Urinary bladder (tissue), 3 donors: ENCODE measurements at regions not wholly inside any gene's neighbourhood (a gene's known extent, or its start where the extent isn't known, plus 50 kb on each side); places are given as distances from the start of the nearest gene placed in this dataset.

Source experiments
- DNase-seq: peaks from one replicate; pipeline ENCODE4 v3.0.0-alpha.2; 2015; ENCODE audit errors: extremely low spot score
- H3K27ac ChIP-seq: one replicate; pipeline ENCODE4 v1.5.1; 2013; ENCODE audit warnings: low read depth, mild to moderate bottlenecking, moderate library complexity
- H3K36me3 ChIP-seq: one replicate; pipeline ENCODE4 v1.6.1; 2013; ENCODE audit warnings: mild to moderate bottlenecking, moderate library complexity; ENCODE audit not compliant: insufficient read depth
- H3K4me1 ChIP-seq: one replicate; pipeline ENCODE4 v1.6.1; 2013; ENCODE audit warnings: mild to moderate bottlenecking, moderate library complexity; ENCODE audit not compliant: insufficient read depth
- H3K4me3 ChIP-seq: one replicate; pipeline ENCODE4 v1.5.1; 2013; ENCODE audit warnings: low read depth, low read length
- WGBS: extraction: QIAGEN DNeasy Blood & Tissue Kit; methylation state at CpG from one replicate; pipeline ENCODE4 v1.1.7; 2013; 5-methylcytosine and 5-hydroxymethylcytosine counted together
- donor health status: healthy with polysubstance abuse.
- donor health status: healthy.

GRCh38 chr6:85996034-85996375, 353.3 kb upstream of the SYNCRIP start:
- Histone ChIP-seq H3K36me3 (no peaks in the 10 kb centered on the region), H3K4me3 (no peak overlapping the region), H3K27ac (no peak overlapping the region), H3K4me1 (no peaks in the 10 kb centered on the region)
- 98% methylated on average over 1 of the region's 1 CpG for WGBS
- no peak for DNase-seq

- no peaks in the 10 kb centered on the region for H3K4me1 ChIP-seq
- no peak overlapping the region for H3K27ac ChIP-seq
- no peaks in the 10 kb centered on the region for H3K36me3 ChIP-seq
- H3K4me3 ChIP-seq: no peak overlapping the region
- WGBS: 84% methylated on average over 2 of the region's 2 CpGs
- no peak for DNase-seq
Observed at GRCh38 chr6:85995339-85996033, 352.8 kb upstream of the SYNCRIP start.

- no peak for DNase-seq
- no peak overlapping the region for H3K4me3 ChIP-seq
- WGBS: 96% methylated on average over 2 of the region's 2 CpGs
- no peaks in the 10 kb centered on the region for H3K36me3 ChIP-seq
- H3K27ac ChIP-seq: no peak overlapping the region
- no peaks in the 10 kb centered on the region for H3K4me1 ChIP-seq
Observed at GRCh38 chr6:85986681-85987080, 344.0 kb upstream of the SYNCRIP start.

GRCh38 chr6:85983032-85983659, 340.5 kb upstream of the SYNCRIP start:
- no peak overlapping the region for H3K4me3 ChIP-seq
- WGBS: 74% methylated on average over 2 of the region's 2 CpGs
- H3K4me1 ChIP-seq: no peaks in the 10 kb centered on the region

GRCh38 chr6:85977661-85978060, 335.0 kb upstream of the SYNCRIP start:
- Histone ChIP-seq H3K4me3 (no peak overlapping the region), H3K4me1 (no peaks in the 10 kb centered on the region), H3K36me3 (no peaks in the 10 kb centered on the region), H3K27ac (no peak overlapping the region)
- DNase-seq: no peak

More at GRCh38 chr6:85983032-85983659, 340.5 kb upstream of the SYNCRIP start:
- no peaks in the 10 kb centered on the region for H3K36me3 ChIP-seq
- no peak overlapping the region for H3K27ac ChIP-seq
- no peak for DNase-seq

GRCh38 chr6:85975957-85976356, 333.3 kb upstream of the SYNCRIP start:
- no peak overlapping the region for H3K27ac ChIP-seq
- 81% methylated on average over 2 of the region's 2 CpGs for whole genome bisulfite sequencing
- no peaks in the 10 kb centered on the region for H3K36me3 ChIP-seq
- DNase-seq: no peak
- no peak overlapping the region for H3K4me3 ChIP-seq
- H3K4me1 ChIP-seq: no peaks in the 10 kb centered on the region

- DNase-seq: no peak
- Histone ChIP-seq H3K4me3 (no peak overlapping the region), H3K36me3 (no peaks in the 10 kb centered on the region), H3K4me1 (no peaks in the 10 kb centered on the region), H3K27ac (no peak overlapping the region)
Observed at GRCh38 chr6:85971238-85971637, 328.6 kb upstream of the SYNCRIP start.

- no peak overlapping the region for H3K27ac ChIP-seq
- 48% methylated on average over 5 of the region's 5 CpGs for WGBS
- H3K4me1 ChIP-seq: no peaks in the 10 kb centered on the region
- H3K36me3 ChIP-seq: no peaks in the 10 kb centered on the region
- no peak overlapping the region for H3K4me3 ChIP-seq
- DNase-seq: no peak
Observed at GRCh38 chr6:85966828-85967227, 324.1 kb upstream of the SYNCRIP start.

GRCh38 chr6:85961746-85962145, 319.1 kb upstream of the SYNCRIP start:
- Histone ChIP-seq H3K4me1 (no peaks in the 10 kb centered on the region), H3K4me3 (no peak overlapping the region), H3K36me3 (no peaks in the 10 kb centered on the region), H3K27ac (no peak overlapping the region)
- DNase-seq: no peak

GRCh38 chr6:85961125-85961524, 318.4 kb upstream of the SYNCRIP start:
- Histone ChIP-seq H3K36me3 (no peaks in the 10 kb centered on the region), H3K27ac (no peak overlapping the region), H3K4me1 (no peaks in the 10 kb centered on the region), H3K4me3 (no peak overlapping the region)
- 86% methylated on average over 1 of the region's 1 CpG for WGBS
- DNase-seq: no peak

- H3K27ac ChIP-seq: no peak overlapping the region
Observed at GRCh38 chr6:85948481-85948880, 305.8 kb upstream of the SYNCRIP start.

GRCh38 chr6:85945459-85946185, 302.9 kb upstream of the SYNCRIP start:
- Histone ChIP-seq H3K36me3 (no peaks in the 10 kb centered on the region), H3K4me3 (no peak overlapping the region), H3K27ac (no peak overlapping the region), H3K4me1 (no peaks in the 10 kb centered on the region)
- DNase-seq: no peak
- 38% methylated on average over 6 of the region's 6 CpGs for WGBS

More at GRCh38 chr6:85948481-85948880, 305.8 kb upstream of the SYNCRIP start:
- Histone ChIP-seq H3K36me3 (no peaks in the 10 kb centered on the region), H3K4me3 (no peak overlapping the region), H3K4me1 (no peaks in the 10 kb centered on the region)
- DNase-seq: no peak
- WGBS: 74% methylated on average over 3 of the region's 3 CpGs

GRCh38 chr6:85944776-85945175, 302.1 kb upstream of the SYNCRIP start:
- no peaks in the 10 kb centered on the region for H3K36me3 ChIP-seq
- 76% methylated on average over 3 of the region's 3 CpGs for WGBS

GRCh38 chr6:85942844-85943243, 300.2 kb upstream of the SYNCRIP start:
- no peaks in the 10 kb centered on the region for H3K4me1 ChIP-seq
- no peak overlapping the region for H3K4me3 ChIP-seq
- DNase-seq: no peak
- no peaks in the 10 kb centered on the region for H3K36me3 ChIP-seq
- no peak overlapping the region for H3K27ac ChIP-seq
- WGBS: 40% methylated on average over 2 of the region's 2 CpGs

More at GRCh38 chr6:85944776-85945175, 302.1 kb upstream of the SYNCRIP start:
- H3K27ac ChIP-seq: no peak overlapping the region
- no peaks in the 10 kb centered on the region for H3K4me1 ChIP-seq
- DNase-seq: no peak
- no peak overlapping the region for H3K4me3 ChIP-seq
